PC-9 (cell line): ENCODE measurements at regions not wholly inside any gene's neighbourhood (a gene's known extent, or its start where the extent isn't known, plus 50 kb on each side); places are given as distances from the start of the nearest gene placed in this dataset.

Source experiments
- BruUV-seq: library from RNA; stranded (reverse); fragments of 400-500 nt; replicated peaks from 2 replicates; lab custom pipeline; 2021; lab: Mats Ljungman, UMichigan
- CTCF ChIA-PET: fragments of 300-600 bp; sonication (Branson Sonifier 250); formaldehyde crosslinking; loops from one replicate; lab custom pipeline; 2022; ENCODE audit warnings: antibody characterized with exemption; lab: Charles Lee
- POLR2A ChIA-PET: fragments of 300-600 bp; sonication (Branson Sonifier 250); formaldehyde crosslinking; loops from one replicate; lab custom pipeline; 2022; ENCODE audit warnings: antibody characterized with exemption; ENCODE audit not compliant: unreplicated experiment; lab: Charles Lee
- DNase-seq, 2 experiments: peaks; one replicate each; pipeline versions ENCODE4 v3.0.0 to v3.0.0-alpha.2; 2015 to 2022; ENCODE audit warnings: mixed read lengths in 1 of 2
- H2AFZ ChIP-seq: fragments of 200-600 bp; sonication (generic); 2 replicates; pipeline ENCODE4 v1.8.1; 2017; ENCODE audit warnings: antibody characterized with exemption
- H3F3A ChIP-seq: fragments of 200-600 bp; sonication (generic); 2 replicates; pipeline ENCODE4 v1.8.1; 2017; ENCODE audit warnings: antibody characterized with exemption, mild to moderate bottlenecking, low read depth; ENCODE audit not compliant: insufficient read depth
- H3K27ac ChIP-seq: fragments of 200-600 bp; sonication (generic); 2 replicates; pipeline ENCODE4 v1.6.1; 2016; ENCODE audit warnings: mixed run types
- H3K27me3 ChIP-seq: fragments of 200-600 bp; sonication (generic); 2 replicates; pipeline ENCODE4 v1.6.1; 2016; ENCODE audit warnings: low read depth, mixed run types; ENCODE audit not compliant: insufficient read depth
- H3K36me3 ChIP-seq: fragments of 200-600 bp; sonication (generic); 2 replicates; pipeline ENCODE4 v1.6.1; 2016; ENCODE audit warnings: low read depth, mixed run types
- H3K4me1 ChIP-seq: fragments of 200-600 bp; sonication (generic); replicated peaks from 2 replicates; pipeline ENCODE4 v1.6.1; 2016; ENCODE audit warnings: mixed run types; ENCODE audit not compliant: insufficient read depth
- H3K4me2 ChIP-seq: fragments of 200-600 bp; sonication (generic); 2 replicates; pipeline ENCODE4 v1.6.1; 2017; ENCODE audit warnings: mixed run types
- H3K4me3 ChIP-seq: fragments of 200-600 bp; sonication (generic); 2 replicates; pipeline ENCODE4 v1.6.1; 2016; ENCODE audit warnings: mixed run types
- H3K79me2 ChIP-seq: fragments of 200-600 bp; sonication (generic); 2 replicates; pipeline ENCODE4 v1.6.1; 2017; ENCODE audit warnings: low read depth, mixed run types
- H3K9me2 ChIP-seq: fragments of 200-600 bp; sonication (generic); 2 replicates; pipeline ENCODE4 v1.8.1; 2017; ENCODE audit warnings: mild to moderate bottlenecking; ENCODE audit not compliant: insufficient read depth
- H3K9me3 ChIP-seq: fragments of 200-600 bp; sonication (generic); 2 replicates; pipeline ENCODE4 v1.8.1; 2016; ENCODE audit warnings: low read depth; ENCODE audit not compliant: insufficient read depth
- H4K20me1 ChIP-seq: fragments of 200-600 bp; sonication (generic); 2 replicates; pipeline ENCODE4 v1.8.1; 2017; ENCODE audit not compliant: insufficient read depth
- EZH2 ChIP-seq: fragments of 200-600 bp; sonication (generic); IDR thresholded peaks from 2 replicates; pipeline ENCODE4 v1.8.0; 2017; ENCODE audit warnings: antibody characterized with exemption, low read depth
- intact Hi-C: fragments of 100-400 bp; cut with micrococcal nuclease; formaldehyde crosslinking; loops from one replicate; pipeline ENCODE4 v1.10.0; 2022; ENCODE audit not compliant: unreplicated experiment
- TF ChIP-seq, protein P1 (sequence below): fragments of 200-600 bp; sonication (generic); conservative IDR thresholded peaks from 2 replicates; pipeline ENCODE4 v1.6.1; 2017; ENCODE audit warnings: mixed run types, antibody characterized with exemption, mild to moderate bottlenecking, moderate library complexity

- H2AFZ ChIP-seq: no peak overlapping the region
- intact Hi-C loops: no loop called here
- BruUV-seq: no TSS peak
- H3K27me3 ChIP-seq: no peaks in the 10 kb centered on the region
- no peaks in the 10 kb centered on the region for H3F3A ChIP-seq
- H3K4me1 ChIP-seq: no peaks in the 10 kb centered on the region
- TF ChIP-seq, protein P1, sequence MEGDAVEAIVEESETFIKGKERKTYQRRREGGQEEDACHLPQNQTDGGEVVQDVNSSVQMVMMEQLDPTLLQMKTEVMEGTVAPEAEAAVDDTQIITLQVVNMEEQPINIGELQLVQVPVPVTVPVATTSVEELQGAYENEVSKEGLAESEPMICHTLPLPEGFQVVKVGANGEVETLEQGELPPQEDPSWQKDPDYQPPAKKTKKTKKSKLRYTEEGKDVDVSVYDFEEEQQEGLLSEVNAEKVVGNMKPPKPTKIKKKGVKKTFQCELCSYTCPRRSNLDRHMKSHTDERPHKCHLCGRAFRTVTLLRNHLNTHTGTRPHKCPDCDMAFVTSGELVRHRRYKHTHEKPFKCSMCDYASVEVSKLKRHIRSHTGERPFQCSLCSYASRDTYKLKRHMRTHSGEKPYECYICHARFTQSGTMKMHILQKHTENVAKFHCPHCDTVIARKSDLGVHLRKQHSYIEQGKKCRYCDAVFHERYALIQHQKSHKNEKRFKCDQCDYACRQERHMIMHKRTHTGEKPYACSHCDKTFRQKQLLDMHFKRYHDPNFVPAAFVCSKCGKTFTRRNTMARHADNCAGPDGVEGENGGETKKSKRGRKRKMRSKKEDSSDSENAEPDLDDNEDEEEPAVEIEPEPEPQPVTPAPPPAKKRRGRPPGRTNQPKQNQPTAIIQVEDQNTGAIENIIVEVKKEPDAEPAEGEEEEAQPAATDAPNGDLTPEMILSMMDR: no peak
- no peak for TF ChIP-seq EZH2
- ChIA-PET POLR2A (no interaction called here), CTCF (no interaction called here)
- no peaks in the 10 kb centered on the region for H3K9me3 ChIP-seq
- DNase-seq: no peak
- no peaks in the 10 kb centered on the region for H3K36me3 ChIP-seq
- no peaks in the 10 kb centered on the region for H3K79me2 ChIP-seq
- no peak overlapping the region for H3K4me3 ChIP-seq
- H3K9me2 ChIP-seq: no peaks in the 10 kb centered on the region
- H3K27ac ChIP-seq: no peak overlapping the region
- H4K20me1 ChIP-seq: no peaks in the 10 kb centered on the region
- no peak overlapping the region for H3K4me2 ChIP-seq
These were observed 161.3 kb downstream of the RMI1 start for GRCh38 chr9:84141741-84142370.

- Histone ChIP-seq H3K27me3 (no peaks in the 10 kb centered on the region), H3K9me2 (no peaks in the 10 kb centered on the region), H2AFZ (no peak overlapping the region), H3K4me1 (no peaks in the 10 kb centered on the region), H3K9me3 (no peaks in the 10 kb centered on the region), H3K36me3 (no peaks in the 10 kb centered on the region), H3K79me2 (no peaks in the 10 kb centered on the region), H3K4me3 (no peak overlapping the region), H3K4me2 (no peak overlapping the region), H3F3A (no peaks in the 10 kb centered on the region), H4K20me1 (no peaks in the 10 kb centered on the region), H3K27ac (no peak overlapping the region)
- no peak for TF ChIP-seq EZH2
- TF ChIP-seq, protein P1: no peak
- intact Hi-C loops: no loop called here
- CTCF ChIA-PET: no interaction called here
- no TSS peak for BruUV-seq
- POLR2A ChIA-PET: no interaction called here
- DNase-seq: no peak
These were observed 164.4 kb downstream of the RMI1 start for GRCh38 chr9:84145031-84145430.

DNA sequence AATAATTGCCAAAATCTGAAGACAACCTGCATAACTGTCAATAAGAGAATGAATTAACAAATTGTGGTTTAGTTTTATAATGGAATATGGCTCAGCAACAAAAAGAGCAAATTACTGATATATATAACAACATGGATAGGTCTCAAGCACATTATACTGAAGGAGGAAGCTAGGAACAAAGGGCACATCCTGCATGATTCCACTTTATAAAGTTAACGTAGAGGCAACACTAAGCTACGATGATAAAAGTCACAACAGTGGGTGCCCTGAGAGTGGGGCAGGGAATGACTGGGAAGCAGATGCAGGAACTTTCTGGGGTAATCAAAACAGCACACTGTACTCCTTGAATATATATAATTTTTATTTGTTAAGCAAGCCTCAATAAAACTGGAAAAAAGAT is 165.2 kb downstream of the RMI1 start:
- Histone ChIP-seq H3F3A (no peaks in the 10 kb centered on the region), H3K4me3 (no peak overlapping the region), H3K27me3 (no peaks in the 10 kb centered on the region), H3K9me3 (no peaks in the 10 kb centered on the region), H2AFZ (no peak overlapping the region), H3K9me2 (no peaks in the 10 kb centered on the region), H3K4me2 (no peak overlapping the region), H3K27ac (no peak overlapping the region), H3K4me1 (no peaks in the 10 kb centered on the region), H3K36me3 (no peaks in the 10 kb centered on the region), H3K79me2 (no peaks in the 10 kb centered on the region), H4K20me1 (no peaks in the 10 kb centered on the region)
- BruUV-seq: no TSS peak
- no peak for DNase-seq
- TF ChIP-seq EZH2: no peak
- TF ChIP-seq, protein P1: no peak
- CTCF ChIA-PET: no interaction called here
- POLR2A ChIA-PET: no interaction called here
- intact Hi-C loops: no loop called here
